Central memory CD8-positive, alpha-beta T cell (primary cell): ENCODE measurements at regions not wholly inside any gene's neighbourhood (a gene's known extent, or its start where the extent isn't known, plus 50 kb on each side); places are given as distances from the start of the nearest gene placed in this dataset.
"Not testable (repeated sequence)": the region's sequence is repeated elsewhere in the genome, so short reads cannot be mapped to it uniquely, and the experiment has no call there.

Experiments used
- ATAC-seq: fragments of 150-1000 bp; cut with Tn5 transposase; replicated peaks from 2 replicates; pipeline ENCODE4 v1.10.0; 2022; ENCODE audit warnings: mild to moderate bottlenecking, moderate FRiP score, moderate number of reproducible peaks; ENCODE audit not compliant: poor library complexity, severe bottlenecking; ENCODE audit errors: extremely low read depth
- DNase-seq, 2 donors: peaks; one replicate each; pipeline ENCODE4 v3.0.0; 2021; ENCODE audit warnings: low spot score in 2 of 2
- H3K27ac Mint-ChIP-seq: one replicate; pipeline ENCODE4 v1.8.0; 2022; ENCODE audit warnings: low read depth, mild to moderate bottlenecking, moderate library complexity, mixed read lengths
- H3K27me3 Mint-ChIP-seq: one replicate; pipeline ENCODE4 v1.8.0; 2022; ENCODE audit warnings: mixed read lengths
- H3K36me3 Mint-ChIP-seq: one replicate; pipeline ENCODE4 v1.8.0; 2022; ENCODE audit warnings: mild to moderate bottlenecking, moderate library complexity, mixed read lengths; ENCODE audit not compliant: insufficient read depth
- H3K4me1 Mint-ChIP-seq: one replicate; pipeline ENCODE4 v1.8.0; 2022; ENCODE audit warnings: mixed read lengths
- H3K4me3 Mint-ChIP-seq: one replicate; pipeline ENCODE4 v1.8.0; 2022; ENCODE audit warnings: mild to moderate bottlenecking, moderate library complexity, mixed read lengths
- H3K9me3 Mint-ChIP-seq: one replicate; pipeline ENCODE4 v1.8.0; 2022; ENCODE audit warnings: mixed read lengths

DNA sequence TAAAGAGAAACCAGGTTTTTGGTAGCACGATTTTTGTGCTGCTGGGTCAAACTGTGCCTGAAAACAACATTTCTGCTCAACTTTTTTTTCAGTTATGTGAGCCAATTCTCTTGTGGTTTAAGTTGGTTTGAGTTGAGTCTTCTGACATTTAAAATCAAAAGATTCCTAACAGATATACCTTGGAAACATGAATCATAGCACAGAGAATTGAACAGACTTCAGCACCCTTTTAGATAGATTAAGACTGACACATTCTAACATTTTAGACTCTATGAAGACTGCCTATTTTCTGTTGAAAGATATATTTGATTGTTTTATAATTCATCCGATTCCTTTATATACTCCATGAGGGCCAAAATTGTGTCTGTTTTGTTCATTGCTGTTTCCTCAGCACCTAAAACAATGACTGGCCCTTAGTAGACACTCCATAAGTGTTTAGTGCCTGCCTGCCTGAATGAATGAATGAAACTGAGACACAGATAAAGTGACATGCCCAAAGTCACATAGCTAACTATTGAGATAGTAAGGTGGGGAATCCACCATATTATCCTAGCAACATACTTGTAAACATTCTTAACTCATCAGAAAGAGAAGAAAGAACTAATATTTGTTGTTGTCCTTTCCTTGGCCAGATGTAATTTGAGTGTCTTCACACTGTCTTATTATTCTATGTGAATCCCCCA is 624.0 kb downstream of the MID1IP1 start:
- H3K4me3 Mint-ChIP-seq = no peak overlapping the region
- H3K27me3 Mint-ChIP-seq = no peaks in the 10 kb centered on the region
- no peak overlapping the region for H3K27ac Mint-ChIP-seq
- no peaks in the 10 kb centered on the region for H3K9me3 Mint-ChIP-seq
- ATAC-seq (no peak), DNase-seq (no peak)
- no peaks in the 10 kb centered on the region for H3K36me3 Mint-ChIP-seq
- no peaks in the 10 kb centered on the region for H3K4me1 Mint-ChIP-seq

- peaks cover 2% of the 10 kb centered on the region for H3K36me3 Mint-ChIP-seq
- no peaks in the 10 kb centered on the region for H3K4me1 Mint-ChIP-seq
- no peak for DNase-seq
- H3K4me3 Mint-ChIP-seq = no peak overlapping the region
- H3K27ac Mint-ChIP-seq = no peak overlapping the region
- no peaks in the 10 kb centered on the region for H3K9me3 Mint-ChIP-seq
- no peak for ATAC-seq
- H3K27me3 Mint-ChIP-seq = no peaks in the 10 kb centered on the region
Measured at GRCh38 chrX:39426101-39426500, 624.8 kb downstream of the MID1IP1 start.

DNA sequence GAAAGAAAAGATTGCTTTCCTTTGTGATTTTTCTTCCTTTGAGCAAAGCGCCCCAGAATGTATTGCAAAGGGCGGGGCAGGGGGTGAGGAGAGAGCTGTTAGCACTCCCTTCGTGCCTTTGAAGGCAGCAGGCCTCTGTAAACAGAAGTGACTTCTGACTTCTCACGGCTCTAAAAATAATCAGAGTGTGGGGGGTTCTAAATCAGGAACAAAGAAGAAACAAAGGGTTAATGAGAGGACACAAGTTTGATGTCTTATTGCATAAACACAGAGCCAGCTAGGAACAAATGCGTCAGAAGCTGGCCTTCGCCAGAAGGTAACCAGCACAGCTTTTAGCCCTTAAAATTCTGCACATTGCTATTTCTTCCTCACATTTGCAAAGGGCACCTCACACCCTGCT is 626.2 kb downstream of the MID1IP1 start:
- no peaks in the 10 kb centered on the region for H3K4me1 Mint-ChIP-seq

DNA sequence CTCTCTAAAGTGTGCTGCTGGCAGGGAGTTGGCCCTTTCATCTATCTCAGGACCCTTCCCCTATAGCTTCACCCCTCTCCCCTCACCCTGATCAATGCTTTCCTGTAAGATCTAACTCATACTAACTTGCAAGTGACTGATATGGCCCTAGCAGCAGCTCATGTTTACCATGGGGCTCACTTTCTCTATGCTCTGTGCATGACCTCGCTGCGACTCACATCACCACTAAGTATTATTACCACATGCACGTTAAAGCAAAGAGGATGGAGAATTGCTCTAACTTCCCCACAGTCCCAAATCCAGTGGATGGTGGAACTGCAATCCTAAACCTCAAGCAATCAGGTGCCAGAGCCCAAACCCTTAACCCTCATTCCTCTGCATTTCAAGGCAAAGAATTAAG is 626.6 kb downstream of the MID1IP1 start:
- no peak for ATAC-seq
- Mint-ChIP-seq H3K36me3 (peaks cover 2% of the 10 kb centered on the region), H3K4me3 (no peak overlapping the region), H3K27me3 (no peaks in the 10 kb centered on the region), H3K27ac (no peak overlapping the region), H3K4me1 (no peaks in the 10 kb centered on the region), H3K9me3 (no peaks in the 10 kb centered on the region)
- no peak for DNase-seq

More for the DNA sequence above, 626.2 kb downstream of the MID1IP1 start:
- no peak overlapping the region for H3K4me3 Mint-ChIP-seq
- ATAC-seq (no peak), DNase-seq (no peak)
- H3K27me3 Mint-ChIP-seq = no peaks in the 10 kb centered on the region
- no peak overlapping the region for H3K27ac Mint-ChIP-seq
- peaks cover 2% of the 10 kb centered on the region for H3K36me3 Mint-ChIP-seq
- no peaks in the 10 kb centered on the region for H3K9me3 Mint-ChIP-seq

DNA sequence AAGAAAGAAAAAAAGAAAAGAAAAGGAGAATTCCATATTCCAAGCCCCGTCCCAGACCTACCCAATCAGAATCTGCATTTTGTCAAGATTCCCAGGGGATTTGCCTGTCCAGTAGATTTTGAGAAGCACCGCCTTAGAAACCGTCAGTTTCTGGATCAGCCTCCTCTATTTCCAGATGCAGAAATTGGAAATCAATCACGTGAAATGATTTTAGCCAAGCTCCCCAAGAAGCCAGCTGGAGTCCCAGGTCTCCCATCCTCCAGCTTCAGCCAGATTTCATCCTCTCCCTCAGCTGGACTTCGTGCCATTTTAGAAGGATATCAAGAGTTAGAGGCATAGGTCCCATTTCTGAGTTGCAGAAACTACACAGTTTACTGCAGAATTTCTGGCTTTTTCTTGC is 629.3 kb downstream of the MID1IP1 start:
- no peaks in the 10 kb centered on the region for H3K9me3 Mint-ChIP-seq
- ATAC-seq (no peak), DNase-seq (no peak)
- peaks cover 2% of the 10 kb centered on the region for H3K36me3 Mint-ChIP-seq
- H3K4me1 Mint-ChIP-seq = no peaks in the 10 kb centered on the region
- H3K27me3 Mint-ChIP-seq = no peaks in the 10 kb centered on the region
- no peak overlapping the region for H3K4me3 Mint-ChIP-seq
- no peak overlapping the region for H3K27ac Mint-ChIP-seq

DNA sequence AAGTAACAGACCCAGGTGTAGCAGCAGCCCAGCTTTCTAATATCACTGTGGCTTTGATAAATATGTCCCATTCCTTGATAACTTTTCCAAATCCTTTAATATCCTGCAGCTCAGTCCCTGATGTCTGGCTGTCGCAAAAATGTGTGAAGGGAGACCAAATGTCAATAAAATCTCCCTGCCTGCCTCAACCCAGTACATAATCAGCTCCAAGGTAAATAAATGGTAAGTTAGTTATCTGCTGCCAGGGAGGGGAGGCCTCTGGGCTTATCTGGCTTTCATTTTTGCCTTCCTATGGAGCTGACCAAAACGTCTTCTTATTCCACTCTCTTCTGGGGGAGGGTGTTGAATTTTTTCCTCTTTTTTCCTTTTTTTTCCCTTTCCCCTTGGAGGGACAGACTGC is 630.6 kb downstream of the MID1IP1 start:
- Mint-ChIP-seq H3K27ac (no peak overlapping the region), H3K27me3 (no peaks in the 10 kb centered on the region), H3K36me3 (peaks cover 2% of the 10 kb centered on the region), H3K4me1 (no peaks in the 10 kb centered on the region), H3K9me3 (no peaks in the 10 kb centered on the region), H3K4me3 (no peak overlapping the region)
- DNase-seq (no peak), ATAC-seq (no peak)

- not testable (repeated sequence) for H3K4me3 Mint-ChIP-seq, H3K9me3 Mint-ChIP-seq, H3K4me1 Mint-ChIP-seq, H3K36me3 Mint-ChIP-seq, H3K27me3 Mint-ChIP-seq, DNase-seq, H3K27ac Mint-ChIP-seq, ATAC-seq
Measured at GRCh38 chrX:39434671-39435070, 633.4 kb downstream of the MID1IP1 start.

GRCh38 chrX:39436538-39436937 is 635.3 kb downstream of the MID1IP1 start:
- not testable (repeated sequence) for H3K9me3 Mint-ChIP-seq, ATAC-seq, H3K4me3 Mint-ChIP-seq, H3K27ac Mint-ChIP-seq, DNase-seq, H3K27me3 Mint-ChIP-seq, H3K36me3 Mint-ChIP-seq, H3K4me1 Mint-ChIP-seq

- Mint-ChIP-seq H3K27me3 (no peaks in the 10 kb centered on the region), H3K36me3 (no peaks in the 10 kb centered on the region), H3K4me1 (peaks cover 8% of the 10 kb centered on the region), H3K27ac (no peak overlapping the region), H3K4me3 (no peak overlapping the region), H3K9me3 (no peaks in the 10 kb centered on the region)
- no peak for DNase-seq
- ATAC-seq = no peak
Measured at GRCh38 chrX:39437670-39438441, 636.6 kb downstream of the MID1IP1 start.

DNA sequence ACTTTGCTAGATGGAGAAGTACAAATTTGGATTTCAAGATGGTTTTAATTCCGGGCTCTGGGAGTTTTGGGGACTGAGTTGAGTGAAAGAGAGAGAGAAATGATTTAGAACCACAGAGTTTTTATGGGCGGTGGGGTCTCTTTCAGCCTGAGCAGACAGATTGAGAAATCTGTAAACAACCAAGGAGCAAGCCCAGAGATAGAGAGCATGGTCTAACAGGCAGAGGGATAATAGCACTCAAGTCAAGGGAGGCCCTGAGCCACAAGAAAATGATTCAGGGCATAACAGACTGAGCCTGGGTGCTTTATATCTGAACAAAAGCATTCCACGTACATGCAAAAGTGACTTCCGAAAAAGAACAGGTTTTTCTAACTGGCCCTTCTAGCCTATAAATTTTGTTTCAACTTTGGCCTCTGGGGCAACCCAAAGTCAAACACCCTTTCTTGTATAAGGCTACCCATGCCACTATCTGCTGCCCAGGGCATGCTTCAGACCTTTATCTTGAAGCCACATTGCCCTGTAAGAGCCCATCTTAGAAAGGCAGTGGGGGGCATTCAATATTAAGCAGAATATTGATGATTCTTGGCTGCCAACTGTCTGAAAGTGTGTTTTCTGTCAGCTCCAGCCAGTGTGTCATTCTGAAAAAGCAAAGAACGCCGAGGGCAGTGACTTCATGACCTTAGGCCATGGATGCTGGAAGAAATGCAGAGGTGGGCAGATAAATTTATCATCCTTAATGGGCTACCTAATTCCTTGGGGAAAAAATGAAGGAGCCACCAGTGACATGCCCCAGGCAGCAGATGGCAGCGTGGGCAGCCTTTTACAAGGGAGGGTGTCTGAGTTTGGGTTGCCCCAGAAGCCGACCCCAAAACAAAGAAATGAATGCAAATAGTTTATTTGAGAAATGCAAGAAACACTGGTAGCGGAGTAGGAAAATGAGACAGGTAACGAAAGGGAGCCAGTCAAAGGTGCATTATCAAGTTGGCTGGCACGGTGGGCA is 637.6 kb downstream of the MID1IP1 start:
- ATAC-seq = no peak
- Mint-ChIP-seq H3K4me1 (peaks cover 8% of the 10 kb centered on the region), H3K27ac (no peak overlapping the region), H3K36me3 (no peaks in the 10 kb centered on the region), H3K4me3 (no peak overlapping the region), H3K9me3 (peaks cover 2% of the 10 kb centered on the region), H3K27me3 (peaks cover 5% of the 10 kb centered on the region)
- no peak for DNase-seq

DNA sequence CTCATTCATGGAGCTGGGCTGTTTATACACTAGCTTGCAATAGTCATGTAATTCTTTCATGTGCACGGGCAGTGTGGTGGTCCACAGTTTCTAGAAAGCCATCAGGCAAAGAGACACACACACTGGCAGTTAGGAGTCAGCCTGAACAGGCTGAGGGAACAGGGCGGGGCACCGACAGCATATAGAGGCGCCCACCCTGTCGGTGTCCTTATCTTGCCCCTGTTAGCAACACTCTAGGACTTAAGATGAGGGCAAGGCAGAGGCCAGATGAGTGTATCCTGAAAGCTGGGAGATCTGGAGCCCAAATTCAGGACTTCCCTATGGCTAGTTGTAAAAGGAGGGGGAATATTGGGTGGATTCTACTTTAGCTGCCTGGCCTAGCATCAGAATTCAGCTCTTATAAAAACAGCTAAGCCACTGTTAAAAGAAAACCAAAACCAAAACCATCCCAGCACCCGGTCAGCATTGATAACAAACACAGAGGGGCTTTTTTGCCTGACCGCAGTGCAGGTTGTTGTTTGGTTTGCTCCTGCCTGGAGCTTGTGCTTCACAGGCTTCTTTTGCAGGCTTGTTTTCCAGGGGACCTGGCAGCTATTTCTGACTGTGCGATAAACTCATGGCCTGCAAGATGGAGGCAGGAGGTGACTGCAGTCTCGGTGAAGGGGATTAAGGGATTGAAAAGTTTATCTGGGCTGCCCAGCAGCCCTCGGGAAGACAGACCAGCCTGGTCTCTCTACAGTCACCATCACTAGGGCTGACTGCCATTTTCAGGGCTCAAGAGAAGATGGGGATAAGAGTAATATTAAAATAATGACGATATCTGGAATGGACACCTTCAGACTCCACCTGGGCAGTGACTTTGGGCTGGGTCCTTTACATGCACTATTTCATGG is 638.9 kb downstream of the MID1IP1 start:
- no peaks in the 10 kb centered on the region for H3K36me3 Mint-ChIP-seq
- ATAC-seq (no peak), DNase-seq (no peak)
- peaks cover 5% of the 10 kb centered on the region for H3K9me3 Mint-ChIP-seq
- H3K4me1 Mint-ChIP-seq = peaks cover 8% of the 10 kb centered on the region
- peak overlapping the region; percentile 70 for H3K27ac Mint-ChIP-seq
- peaks cover 10% of the 10 kb centered on the region for H3K27me3 Mint-ChIP-seq
- H3K4me3 Mint-ChIP-seq = peak overlapping the region; percentile 42
